GM21529 (cell line): ENCODE measurements at regions not wholly inside any gene's neighbourhood (a gene's known extent, or its start where the extent isn't known, plus 50 kb on each side); places are given as distances from the start of the nearest gene placed in this dataset.
"Not testable (repeated sequence)": the region's sequence is repeated elsewhere in the genome, so short reads cannot be mapped to it uniquely, and the experiment has no call there.

Experiments
- ATAC-seq: cut with Tn5 transposase; IDR thresholded peaks from one replicate; pipeline ENCODE4 v1.9.1; 2021; ENCODE audit not compliant: unreplicated experiment

GRCh38 chr2:65751408-65751807, 319.0 kb upstream of the SPRED2 start:
- no peak for ATAC-seq

DNA sequence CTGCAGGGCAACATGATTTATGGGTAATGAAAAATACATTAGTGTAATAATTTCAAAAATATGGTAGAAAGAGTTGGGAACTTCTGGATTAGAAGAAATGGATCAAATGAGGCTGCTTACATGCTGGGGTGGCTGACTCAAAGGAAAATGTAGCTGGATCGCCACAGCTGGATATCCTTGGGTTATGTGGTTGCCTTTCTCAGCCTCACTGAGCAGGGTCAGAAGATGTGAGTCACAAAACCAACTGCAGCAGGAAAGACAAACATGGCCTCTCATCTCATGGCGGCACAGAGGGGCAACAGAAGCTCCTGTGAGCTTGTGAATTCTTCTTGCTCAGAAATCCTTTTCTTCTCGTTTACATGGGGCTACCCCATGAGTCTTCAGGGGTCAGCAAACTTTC, 317.1 kb upstream of the SPRED2 start:
- ATAC-seq = no peak

DNA sequence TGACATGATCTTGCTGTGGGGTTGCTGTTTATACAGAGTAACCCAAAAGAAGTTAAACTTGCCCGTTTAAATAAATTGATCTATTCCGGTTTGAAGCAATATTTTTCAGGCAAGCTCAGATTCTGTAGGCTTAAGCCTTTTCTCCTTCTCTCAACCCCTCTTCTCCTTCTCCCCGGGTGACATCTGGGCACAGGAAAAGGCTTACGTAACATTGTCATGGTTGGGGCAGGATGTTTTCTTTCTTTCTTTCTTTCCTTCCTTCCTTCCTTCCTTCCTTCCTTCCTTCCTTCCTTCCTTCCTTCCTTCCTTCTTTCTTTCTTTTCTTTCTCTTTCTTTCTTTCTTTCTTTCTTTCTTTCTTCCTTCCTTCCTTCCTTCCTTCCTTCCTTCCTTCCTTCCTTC, 315.5 kb upstream of the SPRED2 start:
- ATAC-seq = not testable (repeated sequence)

DNA sequence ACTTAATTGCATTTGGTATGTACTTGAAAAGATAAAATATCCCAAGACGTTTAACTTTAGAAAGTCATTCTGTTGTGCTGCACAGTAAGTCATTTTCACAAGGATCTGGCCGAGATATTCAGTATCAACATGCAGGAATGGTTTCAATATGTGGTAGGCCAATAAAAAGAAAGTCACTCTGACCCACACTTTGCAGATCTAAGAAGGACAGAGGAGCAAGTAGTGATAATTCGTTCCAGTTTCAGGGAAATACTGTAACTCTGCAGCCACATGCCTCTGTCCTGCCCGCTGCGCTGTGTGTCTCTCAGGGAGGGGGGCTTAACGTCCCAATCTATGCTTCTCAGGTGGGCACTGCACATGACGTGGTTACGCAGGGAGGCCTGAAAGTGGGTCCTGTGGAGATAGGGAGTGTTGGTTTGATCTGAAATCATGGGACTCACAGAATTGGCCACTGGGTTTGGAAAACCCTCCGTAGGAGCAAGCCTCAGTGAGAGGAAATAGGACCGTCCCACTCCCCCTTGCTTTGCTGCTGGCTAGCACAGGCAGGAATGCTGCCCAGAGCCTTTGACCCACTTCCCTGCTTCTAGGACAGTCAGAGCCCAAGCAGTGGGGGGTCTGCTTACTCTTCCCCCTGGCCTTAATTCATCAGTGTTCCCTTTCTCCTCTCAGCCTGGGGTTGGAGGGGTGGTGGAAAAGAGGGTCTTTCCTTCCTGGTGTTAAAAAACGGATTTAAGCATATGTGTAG, 314.7 kb upstream of the SPRED2 start:
- no peak for ATAC-seq

GRCh38 chr2:65744477-65745200, 312.2 kb upstream of the SPRED2 start:
- ATAC-seq = no peak

DNA sequence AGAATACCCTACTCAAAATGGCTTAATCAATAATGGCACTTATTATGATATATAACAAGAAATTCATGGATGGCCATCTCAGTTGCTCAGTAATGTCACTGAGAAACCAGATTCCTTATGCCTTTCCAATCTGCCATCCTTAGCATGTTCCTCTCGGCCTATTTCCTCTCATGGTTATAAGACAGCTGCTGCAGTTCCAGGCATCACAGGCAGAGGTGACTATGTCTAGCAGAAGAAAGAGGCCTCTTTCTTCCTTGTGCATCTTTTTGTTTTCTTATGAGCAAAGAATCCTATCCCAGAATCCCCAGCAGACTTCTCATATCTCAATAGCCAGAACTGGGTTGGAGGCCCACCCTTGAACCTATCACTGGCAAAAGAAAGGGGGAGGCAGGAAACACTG, 310.6 kb upstream of the SPRED2 start:
- no peak for ATAC-seq

GRCh38 chr2:65739927-65740326, 307.5 kb upstream of the SPRED2 start:
- no peak for ATAC-seq

GRCh38 chr2:65737452-65738011, 305.1 kb upstream of the SPRED2 start:
- no peak for ATAC-seq

GRCh38 chr2:65731476-65731875, 299.1 kb upstream of the SPRED2 start:
- ATAC-seq = no peak

GRCh38 chr2:65730186-65730585, 297.8 kb upstream of the SPRED2 start:
- no peak for ATAC-seq

DNA sequence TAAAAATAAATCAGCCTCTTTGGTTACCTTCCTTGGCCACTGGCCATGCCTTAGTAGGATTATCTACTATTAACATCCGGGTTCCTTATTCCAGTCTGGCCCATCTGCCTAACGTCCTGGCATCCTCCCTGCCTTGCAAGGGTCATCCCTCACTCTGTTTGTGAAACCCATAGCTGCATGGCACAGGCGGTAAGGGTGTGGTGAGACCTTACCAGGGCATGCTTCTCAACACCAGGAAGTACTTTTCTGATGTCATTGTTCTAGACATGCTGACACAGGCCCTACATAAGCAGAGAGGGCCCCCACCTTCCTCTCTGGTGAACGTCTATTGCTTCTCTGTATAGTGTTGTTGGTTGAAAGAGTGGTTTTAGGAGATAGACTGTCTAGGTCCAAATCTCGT, 296.8 kb upstream of the SPRED2 start:
- no peak for ATAC-seq

- ATAC-seq = no peak
These were observed 296.2 kb upstream of the SPRED2 start for GRCh38 chr2:65728477-65729180.

- no peak for ATAC-seq
These were observed 295.4 kb upstream of the SPRED2 start for GRCh38 chr2:65727816-65728215.

DNA sequence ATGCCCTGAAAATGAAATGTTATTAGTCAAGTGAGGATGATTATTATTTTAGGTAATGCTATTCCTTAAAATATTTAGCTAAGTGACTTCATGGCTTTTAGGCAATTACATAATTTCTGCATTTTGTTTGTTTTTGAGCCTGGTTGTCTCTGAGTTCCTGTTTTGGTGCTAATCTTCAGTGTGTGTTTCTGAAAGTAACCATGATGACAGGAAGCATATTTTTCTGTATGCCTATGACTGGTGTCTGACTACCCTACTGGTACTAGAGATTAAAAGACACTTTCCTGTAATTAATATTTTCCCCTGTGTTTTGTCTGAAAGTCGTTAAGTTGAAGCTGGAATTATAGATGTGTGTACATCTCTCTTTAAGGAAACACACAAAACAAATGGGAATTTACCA, 295.0 kb upstream of the SPRED2 start:
- no peak for ATAC-seq

DNA sequence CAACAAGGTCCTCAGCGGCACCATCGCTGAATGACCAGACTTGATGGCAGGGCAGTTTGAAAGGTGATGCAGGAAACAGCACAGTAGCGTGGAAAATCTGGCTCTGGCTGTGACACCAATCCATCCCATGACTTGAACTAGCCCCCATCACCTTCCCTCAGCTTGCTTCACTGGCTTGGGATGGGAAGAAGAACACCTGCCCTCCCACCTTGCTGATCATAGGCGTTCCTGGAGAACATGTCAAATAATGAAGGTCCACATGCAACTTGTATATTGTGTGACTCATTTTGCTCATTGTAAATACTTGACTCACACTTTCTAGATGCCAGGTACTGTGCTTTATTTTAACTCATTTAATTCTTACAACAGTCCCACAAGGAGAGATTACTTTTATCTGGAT, 292.4 kb upstream of the SPRED2 start:
- no peak for ATAC-seq

- no peak for ATAC-seq
These were observed 291.9 kb upstream of the SPRED2 start for GRCh38 chr2:65724336-65724735.

- no peak for ATAC-seq
These were observed 289.8 kb upstream of the SPRED2 start for GRCh38 chr2:65722028-65722778.

DNA sequence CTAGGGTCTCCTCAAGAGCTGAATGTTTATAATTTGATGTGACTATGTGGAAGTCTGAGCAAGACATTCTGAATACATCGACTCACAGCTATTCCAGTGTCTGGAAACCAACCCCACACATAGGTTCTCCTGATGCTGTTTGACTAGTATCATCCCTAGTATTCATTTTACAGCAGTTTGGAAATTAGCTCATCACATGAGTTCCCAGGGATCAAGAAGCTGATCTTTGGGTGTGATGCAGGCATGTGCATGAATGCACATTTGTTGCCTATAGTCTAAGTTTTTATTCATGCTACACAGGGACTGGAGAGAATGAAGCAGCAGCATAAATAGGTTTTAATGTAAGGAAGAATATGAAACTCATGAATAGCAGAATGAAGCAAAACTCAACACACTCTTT, 284.3 kb upstream of the SPRED2 start:
- ATAC-seq = no peak

DNA sequence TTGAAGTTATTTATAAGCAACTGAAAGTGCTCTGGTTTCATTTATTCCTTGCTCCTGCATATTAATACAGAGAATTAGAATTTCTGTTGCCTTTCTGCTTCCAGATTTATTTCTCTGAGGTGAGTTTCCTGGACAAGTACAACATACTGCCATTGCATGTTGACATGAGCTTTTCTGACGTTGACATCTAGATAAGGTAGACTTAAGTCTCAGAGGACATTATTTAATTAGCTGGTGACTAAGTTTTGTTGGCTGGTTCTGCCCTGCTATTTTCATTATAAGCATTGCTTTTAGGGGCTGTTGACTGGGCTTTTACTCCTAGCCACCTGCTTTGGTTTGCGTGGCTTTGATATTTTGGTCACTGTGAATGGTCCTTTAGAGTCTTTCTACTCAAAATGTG, 282.9 kb upstream of the SPRED2 start:
- ATAC-seq = no peak

DNA sequence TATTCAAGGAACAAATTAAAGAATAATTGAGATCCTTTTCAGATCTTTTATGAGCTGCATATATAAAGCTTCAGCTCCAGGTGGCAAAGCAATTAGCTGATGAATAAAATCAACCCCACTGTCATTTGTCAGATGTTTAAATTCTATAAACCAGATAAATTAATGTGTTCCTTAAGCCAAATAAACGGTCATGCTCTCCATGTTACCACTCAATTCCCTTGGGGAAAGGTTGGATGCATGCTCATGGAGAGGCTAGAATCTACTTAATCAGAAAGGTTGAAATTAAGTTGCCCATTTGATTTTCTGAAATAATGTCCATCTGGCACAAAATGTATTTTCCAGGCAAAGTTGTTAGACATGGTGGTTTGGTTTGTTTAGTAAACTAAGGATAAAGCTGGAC, 282.5 kb upstream of the SPRED2 start:
- ATAC-seq = no peak

GRCh38 chr2:65711863-65712262, 279.5 kb upstream of the SPRED2 start:
- ATAC-seq = no peak
